ENCODE measurements at regions not wholly inside any gene's neighbourhood (a gene's known extent, or its start where the extent isn't known, plus 50 kb on each side); places are given as distances from the start of the nearest gene placed in this dataset.

- Histone ChIP-seq H3K27ac (no peak overlapping the region), H3K36me3 (no peaks in the 10 kb centered on the region), H3K4me3 (no peak overlapping the region), H3K9me3 (peaks cover 0 to 2% of the 10 kb centered on the region in 2 donors), H3K4me1 (no peaks in the 10 kb centered on the region), H3K27me3 (no peaks in the 10 kb centered on the region)
- TF ChIP-seq CTCF (IDR thresholded peaks at IDR 0.05), result no peak
- ATAC-seq (no peak), DNase-seq (no peak)
- intact Hi-C loops (cut with DNase I), result no loop called here
These were observed 790.6 kb upstream of the TYRP1 start for GRCh38 chr9:11902610-11903009.

- Histone ChIP-seq H3K4me1 (no peaks in the 10 kb centered on the region), H3K36me3 (no peaks in the 10 kb centered on the region), H3K9me3 (peaks cover 0 to 4% of the 10 kb centered on the region in 2 donors), H3K4me3 (no peak overlapping the region), H3K27ac (no peak overlapping the region), H3K27me3 (no peaks in the 10 kb centered on the region)
- no peak for ATAC-seq
- intact Hi-C loops (cut with DNase I), result no loop called here
- TF ChIP-seq CTCF (IDR thresholded peaks at IDR 0.05), result no peak
- DNase-seq, result no peak
These were observed 777.5 kb upstream of the TYRP1 start for GRCh38 chr9:11915699-11916098.

- no peaks in the 10 kb centered on the region for H3K9me3 ChIP-seq
- ATAC-seq (no peak), DNase-seq (peak in 1 of 4 donors; percentile 66)
- no peak for TF ChIP-seq CTCF (IDR thresholded peaks at IDR 0.05)
- H3K36me3 ChIP-seq, result no peaks in the 10 kb centered on the region
- H3K27ac ChIP-seq, result no peak overlapping the region
- H3K4me3 ChIP-seq, result no peak overlapping the region
- no peaks in the 10 kb centered on the region for H3K4me1 ChIP-seq
- no peaks in the 10 kb centered on the region for H3K27me3 ChIP-seq
- intact Hi-C loops (cut with DNase I), result no loop called here
These were observed 764.3 kb upstream of the TYRP1 start for GRCh38 chr9:11928871-11929321.

- Histone ChIP-seq H3K27ac (no peak overlapping the region), H3K4me1 (no peaks in the 10 kb centered on the region), H3K36me3 (no peaks in the 10 kb centered on the region), H3K27me3 (no peaks in the 10 kb centered on the region), H3K9me3 (no peaks in the 10 kb centered on the region), H3K4me3 (no peak overlapping the region)
- TF ChIP-seq CTCF (IDR thresholded peaks at IDR 0.05), result no peak
- no peak for ATAC-seq
- DNase-seq, result no peak
- intact Hi-C loops (cut with DNase I), result no loop called here
These were observed 762.1 kb upstream of the TYRP1 start for GRCh38 chr9:11931109-11931508.

GRCh38 chr9:11931751-11932150 is 761.4 kb upstream of the TYRP1 start:
- DNase-seq, result no peak
- no peaks in the 10 kb centered on the region for H3K36me3 ChIP-seq
- intact Hi-C loops (cut with DNase I), result no loop called here
- TF ChIP-seq CTCF (IDR thresholded peaks at IDR 0.05), result no peak
- no peaks in the 10 kb centered on the region for H3K4me1 ChIP-seq
- ATAC-seq, result no peak
- H3K9me3 ChIP-seq, result no peaks in the 10 kb centered on the region
- no peak overlapping the region for H3K27ac ChIP-seq
- H3K4me3 ChIP-seq, result no peak overlapping the region
- no peaks in the 10 kb centered on the region for H3K27me3 ChIP-seq

All from left lung (tissue), 4 donors.